Calu3 (cell line): ENCODE measurements at regions not wholly inside any gene's neighbourhood (a gene's known extent, or its start where the extent isn't known, plus 50 kb on each side); places are given as distances from the start of the nearest gene placed in this dataset.

Experiments
- BruUV-seq: library from RNA; stranded (reverse); fragments of 400-500 nt; replicated peaks from 2 replicates; lab custom pipeline; 2021; lab: Mats Ljungman, UMichigan
- CTCF ChIA-PET: fragments of 300-600 bp; sonication (Branson Sonifier 250); formaldehyde crosslinking; loops from one replicate; lab custom pipeline; 2022; ENCODE audit warnings: antibody characterized with exemption; lab: Charles Lee
- DNase-seq: peaks from one replicate; pipeline ENCODE4 v3.0.0; 2022
- H3K27ac Mint-ChIP-seq: one replicate; pipeline ENCODE4 v1.8.0; 2022; ENCODE audit warnings: mixed read lengths; ENCODE audit not compliant: unreplicated experiment
- H3K27me3 Mint-ChIP-seq: one replicate; pipeline ENCODE4 v1.8.0; 2022; ENCODE audit warnings: mixed read lengths; ENCODE audit not compliant: unreplicated experiment
- H3K36me3 Mint-ChIP-seq: one replicate; pipeline ENCODE4 v1.8.0; 2022; ENCODE audit warnings: mild to moderate bottlenecking, moderate library complexity, mixed read lengths; ENCODE audit not compliant: insufficient read depth, unreplicated experiment
- H3K4me1 Mint-ChIP-seq: one replicate; pipeline ENCODE4 v1.8.0; 2022; ENCODE audit warnings: mild to moderate bottlenecking, low read depth, mixed read lengths; ENCODE audit not compliant: unreplicated experiment
- H3K4me3 Mint-ChIP-seq: one replicate; pipeline ENCODE4 v1.8.0; 2022; ENCODE audit warnings: mild to moderate bottlenecking, low read depth, moderate library complexity, mixed read lengths; ENCODE audit not compliant: unreplicated experiment
- H3K9me3 Mint-ChIP-seq: one replicate; pipeline ENCODE4 v1.8.0; 2022; ENCODE audit warnings: low read depth, mixed read lengths; ENCODE audit not compliant: unreplicated experiment
- intact Hi-C: fragments of 100-400 bp; cut with micrococcal nuclease; formaldehyde crosslinking; loops from one replicate; pipeline ENCODE4 v1.10.0; 2022; ENCODE audit not compliant: unreplicated experiment
- TF ChIP-seq, protein P1 (sequence below): fragments of 200-600 bp; IDR thresholded peaks from one replicate; pipeline ENCODE4 v1.8.0; 2022; ENCODE audit warnings: antibody characterized with exemption; ENCODE audit not compliant: unreplicated experiment

DNA sequence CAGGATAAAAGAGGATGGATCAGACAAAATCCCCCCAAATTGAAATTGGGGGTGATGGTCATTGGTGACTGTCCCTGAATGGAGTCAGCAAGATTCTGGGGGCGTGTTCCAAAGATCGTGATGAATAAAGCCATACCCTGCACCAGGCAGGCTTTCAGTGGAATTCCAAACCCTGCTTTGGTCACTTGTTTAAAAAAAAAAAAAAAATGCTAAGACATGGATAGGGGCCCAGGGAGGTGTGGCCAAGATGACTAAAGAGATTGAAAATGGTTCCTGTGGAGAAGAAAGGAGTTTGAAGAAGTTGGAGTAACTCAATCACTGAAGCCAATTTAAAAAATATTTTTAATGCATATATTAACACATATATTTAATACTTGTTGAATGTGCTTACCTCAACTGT, 161.4 kb upstream of the KCNG1 start:
- H3K4me3 Mint-ChIP-seq: no peak overlapping the region
- intact Hi-C loops: no loop called here
- H3K4me1 Mint-ChIP-seq: no peaks in the 10 kb centered on the region
- H3K9me3 Mint-ChIP-seq: no peaks in the 10 kb centered on the region
- no peaks in the 10 kb centered on the region for H3K36me3 Mint-ChIP-seq
- TF ChIP-seq, protein P1, sequence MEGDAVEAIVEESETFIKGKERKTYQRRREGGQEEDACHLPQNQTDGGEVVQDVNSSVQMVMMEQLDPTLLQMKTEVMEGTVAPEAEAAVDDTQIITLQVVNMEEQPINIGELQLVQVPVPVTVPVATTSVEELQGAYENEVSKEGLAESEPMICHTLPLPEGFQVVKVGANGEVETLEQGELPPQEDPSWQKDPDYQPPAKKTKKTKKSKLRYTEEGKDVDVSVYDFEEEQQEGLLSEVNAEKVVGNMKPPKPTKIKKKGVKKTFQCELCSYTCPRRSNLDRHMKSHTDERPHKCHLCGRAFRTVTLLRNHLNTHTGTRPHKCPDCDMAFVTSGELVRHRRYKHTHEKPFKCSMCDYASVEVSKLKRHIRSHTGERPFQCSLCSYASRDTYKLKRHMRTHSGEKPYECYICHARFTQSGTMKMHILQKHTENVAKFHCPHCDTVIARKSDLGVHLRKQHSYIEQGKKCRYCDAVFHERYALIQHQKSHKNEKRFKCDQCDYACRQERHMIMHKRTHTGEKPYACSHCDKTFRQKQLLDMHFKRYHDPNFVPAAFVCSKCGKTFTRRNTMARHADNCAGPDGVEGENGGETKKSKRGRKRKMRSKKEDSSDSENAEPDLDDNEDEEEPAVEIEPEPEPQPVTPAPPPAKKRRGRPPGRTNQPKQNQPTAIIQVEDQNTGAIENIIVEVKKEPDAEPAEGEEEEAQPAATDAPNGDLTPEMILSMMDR: no peak
- H3K27ac Mint-ChIP-seq: no peak overlapping the region
- DNase-seq: no peak
- CTCF ChIA-PET: interaction anchor here (0.7 to 0.9 kb wide), 2 partner anchors 11 to 864 kb away, joined by 4 read pairs; no protein-coding TSS in a partner anchor
- no TSS peak for BruUV-seq
- peaks cover 40% of the 10 kb centered on the region for H3K27me3 Mint-ChIP-seq

DNA sequence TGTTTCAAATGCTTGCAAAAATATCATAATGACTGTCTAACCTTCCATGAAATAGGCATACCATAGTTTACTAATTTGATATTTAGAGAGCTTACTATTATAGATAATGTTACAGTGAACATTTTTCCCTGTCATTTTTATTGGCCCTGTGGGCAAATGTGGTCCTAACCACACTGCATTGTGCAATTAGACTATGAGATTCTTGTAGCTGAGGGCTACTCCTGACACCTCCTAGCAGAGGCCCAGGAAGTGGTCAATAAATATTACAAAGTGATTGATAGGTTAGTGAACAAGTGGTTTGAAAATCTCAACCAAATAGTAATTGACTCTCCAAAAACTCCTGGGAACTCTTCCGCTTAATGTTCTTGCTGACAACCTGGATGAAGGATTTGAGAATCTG, 160.5 kb upstream of the KCNG1 start:
- Mint-ChIP-seq H3K9me3 (no peaks in the 10 kb centered on the region), H3K27me3 (peaks cover 49% of the 10 kb centered on the region), H3K36me3 (no peaks in the 10 kb centered on the region), H3K4me3 (no peak overlapping the region), H3K27ac (no peak overlapping the region), H3K4me1 (no peaks in the 10 kb centered on the region)
- CTCF ChIA-PET: interaction anchor here (0.9 kb wide), 1 partner anchor 12 kb away, joined by 4 read pairs; no protein-coding TSS in a partner anchor
- no peak for DNase-seq
- no TSS peak for BruUV-seq
- intact Hi-C loops: no loop called here
- TF ChIP-seq, protein P1: no peak

DNA sequence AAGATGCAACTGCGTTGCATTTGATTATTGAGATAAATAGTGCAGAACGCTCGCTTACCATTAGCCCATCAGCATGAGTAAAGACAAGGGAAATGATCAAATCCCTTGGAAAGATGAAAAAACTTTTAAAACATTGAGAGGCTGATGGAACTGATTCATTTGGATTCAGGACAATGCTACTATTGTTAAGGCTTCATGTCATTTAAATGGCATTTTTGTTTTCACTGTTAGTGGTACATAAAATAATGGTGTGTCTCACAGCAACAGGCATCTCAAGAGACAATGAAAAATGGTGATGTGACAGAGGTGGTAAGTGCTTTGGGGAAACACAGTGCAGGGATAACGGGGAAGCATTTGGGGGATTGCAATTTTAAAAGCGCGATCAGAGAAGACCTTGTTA, 159.7 kb upstream of the KCNG1 start:
- TF ChIP-seq, protein P1: no peak
- CTCF ChIA-PET: interaction anchor here (0.5 kb wide), 1 partner anchor 34 kb away, joined by 3 read pairs; no protein-coding TSS in a partner anchor
- Mint-ChIP-seq H3K4me1 (no peaks in the 10 kb centered on the region), H3K27ac (no peak overlapping the region), H3K36me3 (no peaks in the 10 kb centered on the region), H3K9me3 (no peaks in the 10 kb centered on the region), H3K4me3 (no peak overlapping the region), H3K27me3 (peaks cover 49% of the 10 kb centered on the region)
- no TSS peak for BruUV-seq
- no peak for DNase-seq
- intact Hi-C loops: no loop called here

DNA sequence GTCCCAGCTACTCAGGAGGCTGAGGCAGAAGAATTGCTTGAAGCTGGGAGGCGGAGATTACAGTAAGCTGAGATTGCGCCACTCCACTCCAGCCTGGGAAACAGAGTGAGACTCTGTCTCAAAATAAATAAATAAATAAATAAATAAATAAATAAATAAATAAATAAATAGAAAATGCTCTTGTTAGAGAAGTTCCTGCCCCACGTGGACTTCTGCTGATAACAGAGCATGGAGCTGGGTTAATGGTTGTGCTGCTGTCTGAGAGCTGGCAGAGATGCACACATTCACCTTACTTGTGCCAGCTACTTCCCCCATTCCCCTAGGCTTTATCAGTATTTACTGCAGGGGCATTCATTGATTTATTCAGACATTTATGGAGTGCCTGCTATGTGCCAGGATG, 155.2 kb upstream of the KCNG1 start:
- no peak for DNase-seq
- CTCF ChIA-PET: interaction anchor here (0.5 to 1.4 kb wide), 2 partner anchors 28 to 190 kb away, joined by 4 to 7 read pairs; no protein-coding TSS in a partner anchor
- intact Hi-C loops: no loop called here
- no peaks in the 10 kb centered on the region for H3K4me1 Mint-ChIP-seq
- H3K36me3 Mint-ChIP-seq: no peaks in the 10 kb centered on the region
- no TSS peak for BruUV-seq
- H3K27ac Mint-ChIP-seq: no peak overlapping the region
- no peak overlapping the region for H3K4me3 Mint-ChIP-seq
- H3K9me3 Mint-ChIP-seq: no peaks in the 10 kb centered on the region
- H3K27me3 Mint-ChIP-seq: peaks cover 64% of the 10 kb centered on the region
- TF ChIP-seq, protein P1: no peak
